ENCODE measurements at regions not wholly inside any gene's neighbourhood (a gene's known extent, or its start where the extent isn't known, plus 50 kb on each side); places are given as distances from the start of the nearest gene placed in this dataset.

DNA sequence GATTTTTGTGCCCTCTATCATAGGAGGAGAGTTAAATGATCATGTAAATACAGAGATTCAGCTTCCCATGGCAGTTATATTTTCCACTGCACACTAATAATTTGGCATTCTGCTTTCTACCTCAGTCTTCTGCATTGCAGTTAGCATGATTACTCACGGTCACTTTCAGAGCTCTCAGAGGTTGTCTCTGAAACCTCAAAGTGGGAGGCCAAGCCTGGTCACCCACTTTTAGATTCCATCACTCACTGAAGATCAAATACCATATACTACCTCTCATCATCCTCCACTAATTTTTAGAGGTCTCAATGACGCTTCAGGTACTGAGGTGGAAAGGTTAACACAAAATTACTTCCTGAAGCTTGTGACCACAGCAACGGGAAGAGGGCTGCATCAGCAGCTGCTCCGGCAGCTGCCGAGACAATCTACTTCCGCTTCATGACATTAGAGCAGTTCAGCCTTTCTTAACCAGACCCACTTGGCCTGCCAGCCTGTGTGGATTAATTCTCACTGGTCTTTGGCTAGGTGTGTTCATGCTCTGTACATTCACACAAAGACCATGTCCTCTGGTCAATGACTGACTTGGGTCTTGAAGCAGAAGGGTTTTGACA lies 416.4 kb upstream of the PDZRN3 start:
- TF ChIP-seq POLR2A (IDR thresholded peaks at IDR 0.05): no peak
- TF ChIP-seq, protein P1, sequence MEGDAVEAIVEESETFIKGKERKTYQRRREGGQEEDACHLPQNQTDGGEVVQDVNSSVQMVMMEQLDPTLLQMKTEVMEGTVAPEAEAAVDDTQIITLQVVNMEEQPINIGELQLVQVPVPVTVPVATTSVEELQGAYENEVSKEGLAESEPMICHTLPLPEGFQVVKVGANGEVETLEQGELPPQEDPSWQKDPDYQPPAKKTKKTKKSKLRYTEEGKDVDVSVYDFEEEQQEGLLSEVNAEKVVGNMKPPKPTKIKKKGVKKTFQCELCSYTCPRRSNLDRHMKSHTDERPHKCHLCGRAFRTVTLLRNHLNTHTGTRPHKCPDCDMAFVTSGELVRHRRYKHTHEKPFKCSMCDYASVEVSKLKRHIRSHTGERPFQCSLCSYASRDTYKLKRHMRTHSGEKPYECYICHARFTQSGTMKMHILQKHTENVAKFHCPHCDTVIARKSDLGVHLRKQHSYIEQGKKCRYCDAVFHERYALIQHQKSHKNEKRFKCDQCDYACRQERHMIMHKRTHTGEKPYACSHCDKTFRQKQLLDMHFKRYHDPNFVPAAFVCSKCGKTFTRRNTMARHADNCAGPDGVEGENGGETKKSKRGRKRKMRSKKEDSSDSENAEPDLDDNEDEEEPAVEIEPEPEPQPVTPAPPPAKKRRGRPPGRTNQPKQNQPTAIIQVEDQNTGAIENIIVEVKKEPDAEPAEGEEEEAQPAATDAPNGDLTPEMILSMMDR (IDR thresholded peaks at IDR 0.05): no peak
- no peak for TF ChIP-seq POLR2AphosphoS5 (IDR thresholded peaks at IDR 0.05; ENCODE audit: insufficient read depth in 1 of 2, low read depth in 1 of 2)

Data from vagina (tissue), 2 donors.